SKM-1 treated with dmso at 0.1 percent for 144 hours (cell line): ENCODE measurements at regions not wholly inside any gene's neighbourhood (a gene's known extent, or its start where the extent isn't known, plus 50 kb on each side); places are given as distances from the start of the nearest gene placed in this dataset.

ENCODE experiments used
- DNase-seq: peaks from one replicate; lab custom pipeline; 2025; ENCODE audit not compliant: unreplicated experiment; lab: John Stamatoyannopoulos, UW

GRCh38 chr2:188713961-188714360 is 260.2 kb upstream of the COL3A1 start:
- no peak for DNase-seq

GRCh38 chr2:188720811-188721605 is 253.2 kb upstream of the COL3A1 start:
- no peak for DNase-seq

GRCh38 chr2:188721784-188722183 is 252.4 kb upstream of the COL3A1 start:
- no peak for DNase-seq

- no peak for DNase-seq
These were observed 248.3 kb upstream of the COL3A1 start for GRCh38 chr2:188725746-188726360.

GRCh38 chr2:188726626-188727247 is 247.4 kb upstream of the COL3A1 start:
- no peak for DNase-seq

GRCh38 chr2:188727846-188728245 is 246.3 kb upstream of the COL3A1 start:
- DNase-seq, result no peak

- no peak for DNase-seq
These were observed 239.5 kb upstream of the COL3A1 start for GRCh38 chr2:188734691-188735090.

- DNase-seq, result no peak
These were observed 227.4 kb upstream of the COL3A1 start for GRCh38 chr2:188746727-188747126.

- no peak for DNase-seq
These were observed 222.4 kb upstream of the COL3A1 start for GRCh38 chr2:188751816-188752215.

- DNase-seq, result no peak
These were observed 221.9 kb upstream of the COL3A1 start for GRCh38 chr2:188752311-188752710.

- DNase-seq, result no peak
These were observed 212.0 kb upstream of the COL3A1 start for GRCh38 chr2:188762151-188762550.

- no peak for DNase-seq
These were observed 208.4 kb upstream of the COL3A1 start for GRCh38 chr2:188765522-188766470.

GRCh38 chr2:188766471-188766856 is 207.7 kb upstream of the COL3A1 start:
- no peak for DNase-seq

- DNase-seq, result no peak
These were observed 207.0 kb upstream of the COL3A1 start for GRCh38 chr2:188767176-188767575.

- DNase-seq, result no peak
These were observed 203.9 kb upstream of the COL3A1 start for GRCh38 chr2:188770296-188770695.

- DNase-seq, result no peak
These were observed 201.1 kb upstream of the COL3A1 start for GRCh38 chr2:188773075-188773474.

GRCh38 chr2:188776634-188777033 is 197.5 kb upstream of the COL3A1 start:
- DNase-seq, result no peak

- DNase-seq, result no peak
These were observed 189.9 kb upstream of the COL3A1 start for GRCh38 chr2:188784269-188784762.

- DNase-seq, result no peak
These were observed 189.1 kb upstream of the COL3A1 start for GRCh38 chr2:188785061-188785460.

- DNase-seq, result no peak
These were observed 188.7 kb upstream of the COL3A1 start for GRCh38 chr2:188785490-188785889.

- DNase-seq, result no peak
These were observed 187.8 kb upstream of the COL3A1 start for GRCh38 chr2:188786368-188786841.
